ENCODE measurements at regions not wholly inside any gene's neighbourhood (a gene's known extent, or its start where the extent isn't known, plus 50 kb on each side); places are given as distances from the start of the nearest gene placed in this dataset.

DNA sequence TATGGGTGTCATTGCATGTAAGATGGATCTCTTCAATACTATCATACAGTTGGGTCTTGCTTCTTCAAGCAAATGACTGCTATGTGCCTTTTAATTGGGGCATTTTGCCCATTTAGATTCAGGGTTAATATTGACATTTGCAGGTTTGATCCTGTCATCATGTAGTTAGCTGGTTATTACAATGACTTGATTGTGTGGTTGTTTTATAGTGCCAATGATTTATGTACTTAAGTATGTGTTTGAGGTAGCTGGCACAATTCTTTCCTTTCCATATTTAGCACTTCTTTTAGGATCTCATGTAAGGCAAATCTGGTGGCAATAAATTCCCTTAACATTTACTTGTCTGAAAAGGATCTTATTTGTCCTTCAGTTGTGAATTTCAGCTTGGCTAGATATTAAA lies 267.5 kb downstream of the VGLL3 start:
- DNase-seq, result no peak

DNA sequence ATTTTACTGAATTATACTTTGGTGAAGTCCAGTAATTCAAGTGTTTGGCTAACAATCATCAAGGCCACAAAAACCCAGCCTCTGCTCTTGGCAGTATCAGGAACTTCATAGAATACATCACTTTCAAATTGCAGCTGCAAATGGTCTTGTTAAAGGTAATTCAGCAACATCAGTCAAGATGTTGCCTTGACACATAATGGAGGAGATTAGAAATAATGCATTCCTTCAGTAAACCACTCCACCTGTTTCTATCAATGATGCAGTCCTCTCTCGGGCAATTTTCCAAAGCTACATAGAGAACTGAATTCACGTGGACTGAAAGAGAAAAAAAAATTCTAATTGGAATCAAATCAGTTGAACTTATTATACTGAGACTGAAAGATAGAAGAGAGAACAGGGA lies 279.3 kb downstream of the VGLL3 start:
- DNase-seq, result no peak

DNA sequence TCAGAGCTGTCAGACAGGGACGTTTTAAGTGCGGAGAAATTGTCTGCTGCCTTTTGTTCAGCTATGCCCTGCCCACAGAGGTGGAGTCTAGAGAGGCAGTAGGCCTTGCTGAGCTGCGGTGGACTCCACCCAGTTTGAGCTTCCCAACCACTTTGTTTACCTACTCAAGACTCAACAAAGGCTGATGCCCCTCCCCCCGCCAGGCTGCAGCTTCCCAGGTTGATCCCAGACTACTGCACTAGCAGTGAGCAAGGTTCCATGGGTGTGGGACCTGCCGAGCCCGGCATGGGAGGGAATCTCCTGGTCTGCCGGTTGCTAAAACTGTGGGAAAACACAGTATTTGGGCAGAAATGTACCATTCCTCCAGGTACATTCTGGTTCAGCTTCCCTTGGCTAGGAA lies 282.1 kb downstream of the VGLL3 start:
- no peak for DNase-seq

DNA sequence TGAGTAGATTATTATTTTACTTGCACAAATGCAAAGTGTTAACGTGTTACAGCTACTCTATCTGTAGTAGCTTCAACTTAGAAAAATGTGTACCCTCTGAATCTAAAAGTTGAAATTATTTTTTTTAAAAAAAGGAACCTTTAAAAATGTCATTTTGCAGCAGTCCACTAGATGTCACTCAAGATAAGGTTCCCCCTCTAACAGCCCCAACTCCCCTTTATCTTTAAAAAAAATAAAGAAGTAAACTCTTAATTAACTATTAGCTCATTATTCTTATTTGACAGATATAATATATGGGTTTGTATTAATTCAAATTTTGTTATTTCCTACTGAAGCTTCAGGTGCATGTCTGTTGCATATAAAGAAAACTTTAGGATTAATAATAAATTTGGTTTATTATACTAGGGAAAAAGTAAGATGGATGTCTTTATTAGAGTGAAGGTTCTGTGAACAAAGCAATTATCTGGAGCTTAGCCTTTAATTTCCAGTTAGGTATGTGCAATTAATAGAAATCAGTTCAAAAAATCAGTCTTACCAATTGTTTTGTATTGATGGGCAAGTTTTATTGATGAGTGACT lies 288.5 kb downstream of the VGLL3 start:
- DNase-seq, result no peak

DNA sequence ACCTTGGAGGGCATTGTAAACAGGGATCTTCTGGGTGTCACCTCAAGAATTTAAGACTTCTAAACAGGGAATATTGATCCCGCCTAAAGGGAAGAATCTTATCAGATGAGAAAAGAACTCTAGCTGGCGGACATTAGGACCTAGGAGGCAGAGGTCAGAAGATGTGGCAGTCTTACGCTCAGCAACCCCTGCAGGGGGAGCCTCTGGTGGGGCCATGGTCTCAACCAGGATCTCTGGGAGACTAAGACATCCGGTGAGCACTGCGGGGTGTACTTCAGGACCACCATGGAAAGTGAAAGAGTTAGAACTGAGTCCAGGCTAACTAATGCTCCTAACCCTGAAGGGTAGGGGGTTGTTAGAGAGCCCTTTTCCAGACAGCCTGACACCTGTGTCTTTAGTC lies 295.2 kb downstream of the VGLL3 start:
- DNase-seq, result no peak

DNA sequence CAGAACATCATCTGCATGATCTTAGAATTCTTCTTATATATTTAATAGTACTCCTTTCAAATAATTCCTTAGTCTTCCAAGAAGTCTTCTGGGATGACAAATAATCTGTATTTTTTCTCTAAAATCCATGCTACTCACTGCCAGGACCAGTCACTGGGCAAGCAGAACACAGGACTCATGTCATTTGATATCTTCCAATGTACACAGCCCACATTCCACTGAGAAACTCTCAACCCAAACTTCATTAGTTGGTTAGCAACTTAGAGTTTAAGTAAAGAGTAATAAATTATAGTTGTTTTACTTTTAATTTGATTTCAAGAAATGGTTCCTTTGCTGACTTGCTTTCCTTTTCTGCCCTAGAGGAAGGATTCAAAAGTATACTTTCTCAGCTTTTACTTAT lies 317.0 kb downstream of the VGLL3 start:
- DNase-seq, result no peak

DNA sequence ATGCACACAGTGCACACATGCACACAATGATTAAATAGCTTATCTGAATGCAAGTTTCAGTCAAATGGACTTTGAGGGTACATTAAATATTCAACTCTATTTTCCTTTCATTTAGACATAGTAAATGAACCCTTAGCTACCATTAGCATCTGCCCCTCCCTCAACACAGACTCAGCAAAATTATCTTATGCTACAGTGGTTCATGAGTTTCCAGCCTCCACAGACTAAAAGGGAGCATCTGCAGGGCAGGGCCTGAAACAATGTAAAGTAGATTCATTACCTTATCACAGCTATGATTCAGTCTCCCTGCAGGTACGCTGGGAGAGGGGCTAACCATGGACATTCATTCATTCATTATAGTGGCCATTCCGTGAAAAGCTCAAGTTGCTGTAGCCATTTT lies 329.1 kb downstream of the VGLL3 start:
- no peak for DNase-seq

DNA sequence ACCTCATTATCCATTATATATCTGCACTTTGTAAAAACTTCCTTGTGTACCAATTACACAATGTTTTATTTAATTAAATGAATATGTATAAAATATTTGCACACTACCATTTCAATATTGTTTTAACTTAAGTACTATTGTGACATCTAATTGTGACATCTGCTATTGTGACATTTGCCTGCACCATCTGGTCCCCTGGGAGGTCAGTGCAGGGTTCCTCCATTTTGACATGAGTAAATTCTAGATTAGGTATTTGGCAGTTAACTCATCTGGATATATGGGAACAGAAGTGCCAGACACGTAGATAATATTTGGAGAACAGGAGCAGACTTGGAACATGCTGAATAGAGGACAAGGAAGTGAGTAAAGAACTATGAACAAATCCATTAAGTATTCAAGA lies 332.1 kb downstream of the VGLL3 start:
- DNase-seq, result no peak

DNA sequence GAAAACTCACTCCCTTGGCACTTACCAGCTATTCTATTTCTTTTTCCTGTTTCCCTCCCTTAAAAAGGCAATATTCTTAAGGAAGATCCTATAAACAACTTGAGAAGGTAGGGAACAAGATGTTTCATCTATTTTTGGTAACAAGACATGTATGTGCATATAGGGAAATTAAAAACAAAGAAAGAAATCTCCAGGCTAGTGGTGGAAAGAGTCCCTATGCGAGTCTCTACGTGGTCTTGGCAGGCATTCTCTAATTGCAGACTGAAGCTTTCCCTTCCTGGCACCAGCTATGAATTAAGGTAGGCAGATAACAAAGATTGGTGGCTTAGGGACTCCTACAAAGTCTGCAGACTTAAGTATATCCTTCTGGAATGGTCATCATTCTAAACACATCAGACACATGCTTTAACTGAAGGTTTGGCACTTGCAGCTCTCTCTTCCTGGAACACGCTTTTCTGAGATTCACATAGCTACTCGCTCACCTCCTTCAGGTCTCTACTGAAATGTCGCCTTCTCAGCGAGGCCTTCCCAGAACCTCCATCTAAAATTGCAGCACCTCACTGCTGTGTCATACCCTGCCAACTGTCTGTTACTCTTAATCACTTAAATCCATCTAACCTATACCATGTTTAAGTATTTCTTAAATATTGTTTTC lies 336.0 kb downstream of the VGLL3 start:
- DNase-seq, result no peak

DNA sequence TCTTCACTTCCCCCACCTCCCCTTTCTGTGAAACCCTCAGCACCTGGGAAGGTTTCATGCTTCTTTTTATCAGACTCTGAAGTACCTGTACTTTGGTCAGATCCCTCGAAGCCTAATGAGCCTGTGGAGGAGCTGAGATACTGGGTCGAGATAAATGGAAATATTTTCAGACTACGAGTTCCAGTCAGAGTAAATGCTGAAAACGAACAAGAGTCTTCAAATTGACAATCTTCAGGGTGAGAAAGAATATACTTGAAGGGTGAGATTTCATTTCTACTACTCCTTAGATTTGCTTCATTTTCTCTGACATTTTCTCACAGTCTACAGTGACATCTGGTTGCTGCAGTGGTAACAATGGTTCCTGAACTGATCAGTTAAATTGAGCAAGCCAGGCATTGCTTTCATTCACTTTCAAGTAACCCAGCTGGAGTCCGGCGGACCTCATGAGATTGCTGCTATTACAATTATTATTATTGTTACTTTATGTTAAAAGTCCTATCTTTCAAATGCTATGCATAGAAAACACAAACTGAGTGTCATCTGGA lies 337.2 kb downstream of the VGLL3 start:
- no peak for DNase-seq

DNA sequence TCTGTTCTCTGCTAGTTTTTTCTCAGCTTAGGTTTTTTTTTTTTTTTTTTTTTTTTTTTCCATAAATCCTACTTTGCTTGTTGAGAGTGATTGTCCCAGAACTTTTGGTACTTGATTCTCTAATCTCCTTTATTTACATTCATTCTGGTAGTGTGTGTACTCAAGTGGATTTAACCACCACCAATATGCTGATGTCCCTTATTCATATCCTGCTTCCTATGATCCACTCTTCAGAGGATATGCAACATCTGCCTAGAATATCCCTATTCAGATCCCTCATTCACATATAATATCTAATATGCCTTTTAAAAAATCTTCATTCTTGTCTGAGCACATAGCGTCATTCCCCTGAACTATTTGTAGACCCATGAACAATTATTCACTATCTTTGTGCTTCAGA lies 342.9 kb downstream of the VGLL3 start:
- DNase-seq, result no peak

DNA sequence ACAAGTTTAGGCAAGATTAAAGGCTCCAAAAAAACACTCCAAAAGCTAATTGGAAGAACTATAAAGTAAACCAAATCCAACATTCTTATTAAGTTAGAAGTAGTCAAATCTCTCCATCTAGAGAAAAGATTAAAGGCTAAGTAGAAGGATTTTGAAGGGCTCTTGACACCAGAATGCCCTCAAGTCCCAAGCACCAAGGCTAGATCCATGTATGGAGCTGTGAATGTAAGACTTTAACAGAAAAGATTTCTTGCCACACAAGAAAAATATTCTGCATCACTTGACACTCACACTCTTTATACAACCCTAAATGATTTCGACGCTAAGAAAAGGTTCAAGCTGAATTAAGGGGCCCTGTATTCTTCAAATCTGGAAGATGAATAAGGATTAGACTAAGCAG lies 345.2 kb downstream of the VGLL3 start:
- DNase-seq, result no peak

DNA sequence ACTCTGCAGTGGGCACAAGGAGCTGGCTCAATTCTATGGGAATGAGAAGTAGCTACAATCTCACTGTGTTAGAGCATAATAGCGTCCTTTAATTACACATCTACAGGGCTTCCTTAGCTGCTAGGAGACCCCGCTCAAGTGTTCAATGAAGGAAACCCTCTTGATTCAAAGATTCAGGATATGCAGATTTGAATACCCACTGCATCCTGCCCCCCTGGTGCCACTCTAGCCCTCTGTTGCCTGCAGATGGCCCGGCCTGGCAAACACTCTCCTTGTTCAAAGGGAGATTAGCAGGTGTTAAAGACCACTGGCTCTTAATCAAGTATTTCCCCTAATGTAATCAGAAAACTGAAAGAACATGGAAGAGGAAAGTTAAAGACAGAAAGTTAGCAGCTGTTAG lies 356.6 kb downstream of the VGLL3 start:
- DNase-seq, result no peak

DNA sequence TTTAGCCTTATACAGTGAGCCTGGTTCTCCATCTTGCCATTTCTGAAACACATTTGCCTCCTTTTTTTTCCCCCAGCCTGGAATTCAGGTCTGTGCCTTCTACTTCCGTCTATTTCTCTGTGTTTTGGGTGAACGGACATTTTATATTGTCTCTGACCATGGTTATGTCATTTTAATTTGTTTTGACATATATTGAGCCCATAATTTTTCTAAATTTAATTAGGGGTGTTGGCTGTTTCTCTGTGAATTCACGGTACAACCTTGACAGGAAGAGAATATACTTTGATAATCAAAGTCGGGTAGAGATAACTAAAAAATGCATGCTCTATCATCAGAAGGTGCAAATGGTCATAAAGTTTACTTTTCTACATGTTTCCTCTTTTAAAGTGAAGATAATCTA lies 361.4 kb downstream of the VGLL3 start:
- no peak for DNase-seq

DNA sequence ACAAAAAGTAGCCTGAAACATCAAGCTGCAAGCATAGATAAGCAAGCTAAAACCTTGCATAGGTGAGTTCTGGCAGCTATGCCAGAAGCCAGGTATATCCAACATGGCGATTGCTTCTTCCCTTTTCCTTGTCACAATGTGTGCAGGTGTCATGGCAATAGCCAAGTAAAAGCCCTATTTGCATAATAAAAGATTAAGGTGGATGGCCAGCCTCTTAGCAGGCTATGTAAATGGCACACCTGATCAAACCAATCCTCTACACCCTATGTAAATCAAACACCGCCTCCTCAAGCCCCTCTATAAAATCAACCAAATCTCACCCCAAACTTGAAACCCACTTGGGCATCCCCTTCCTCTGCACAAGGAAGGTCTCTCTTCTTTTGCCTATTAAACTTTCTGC lies 366.8 kb downstream of the VGLL3 start:
- no peak for DNase-seq

DNA sequence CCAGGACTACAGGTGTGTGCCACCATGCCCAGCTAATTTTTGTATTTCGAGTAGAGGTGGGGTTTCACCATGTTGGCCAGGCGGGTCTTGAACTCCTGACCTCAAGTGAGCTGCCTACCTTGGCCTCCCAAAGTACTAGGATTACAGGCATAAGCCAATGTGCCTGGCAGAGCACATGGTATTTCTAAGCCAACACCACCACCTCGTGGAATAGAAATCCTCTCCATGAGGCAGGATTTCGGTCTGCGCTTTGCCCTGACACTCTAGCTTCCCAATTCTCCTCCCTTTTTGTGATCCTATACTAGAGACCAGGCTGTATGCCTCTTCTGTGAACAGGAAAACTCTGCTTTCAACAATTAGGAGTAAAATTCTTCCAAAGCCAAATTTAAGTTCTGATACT lies 372.2 kb downstream of the VGLL3 start:
- no peak for DNase-seq

DNA sequence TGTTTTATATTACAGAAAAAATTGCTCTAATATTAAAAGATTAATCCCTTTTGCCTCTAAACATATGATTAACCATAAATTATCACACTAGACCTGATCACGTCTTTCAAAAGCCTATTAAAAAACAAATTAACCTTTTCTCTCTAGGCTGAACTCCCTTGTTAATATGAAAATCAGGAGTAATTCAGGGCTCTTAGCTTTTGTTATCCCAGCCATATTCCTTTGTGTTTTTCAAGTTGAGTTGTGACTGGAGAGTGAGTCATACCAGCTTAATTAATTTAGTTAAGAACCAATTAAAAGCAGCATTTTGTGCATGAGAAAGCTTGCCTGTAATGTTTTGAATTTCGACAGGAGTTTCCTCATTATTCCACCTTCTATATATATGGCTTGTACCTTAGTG lies 385.8 kb downstream of the VGLL3 start:
- DNase-seq, result no peak

DNA sequence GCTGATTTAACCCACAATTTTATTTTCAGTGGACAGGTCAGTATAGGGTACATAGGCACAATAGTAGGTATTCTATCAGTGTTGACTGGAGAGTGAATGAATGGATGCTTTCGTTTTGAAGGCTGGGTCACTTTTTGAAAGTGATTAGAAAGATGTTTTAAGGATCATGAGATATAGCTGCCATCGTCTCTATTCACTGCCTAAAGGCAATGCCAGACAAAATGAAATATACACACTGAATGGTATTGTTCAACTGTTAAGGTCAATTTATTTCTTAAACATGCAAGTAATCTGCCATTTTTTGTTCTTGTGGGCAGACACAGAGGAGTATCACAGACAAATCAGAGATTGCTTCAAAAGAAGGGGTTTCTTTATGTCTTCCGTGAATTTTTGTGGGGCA lies 395.3 kb downstream of the VGLL3 start:
- DNase-seq, result no peak

DNA sequence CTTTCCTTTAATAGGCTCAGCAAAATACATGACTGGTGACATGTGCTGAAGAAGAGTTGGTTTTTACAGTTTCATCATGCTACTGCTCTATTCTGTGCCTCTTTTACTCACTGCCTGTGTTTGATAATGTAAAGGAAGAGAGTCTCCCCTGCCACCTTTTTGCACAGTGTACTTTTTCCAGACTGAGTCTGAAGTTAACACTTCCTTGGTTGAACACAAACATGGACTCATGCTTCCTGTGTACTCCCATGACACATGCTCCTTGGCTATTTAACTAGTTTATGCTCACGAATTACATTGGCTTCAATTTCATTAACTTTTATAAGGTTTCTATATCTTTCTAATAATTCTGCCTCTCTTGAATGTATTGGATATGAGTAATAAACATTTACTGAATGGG lies 396.1 kb downstream of the VGLL3 start:
- DNase-seq, result no peak

DNA sequence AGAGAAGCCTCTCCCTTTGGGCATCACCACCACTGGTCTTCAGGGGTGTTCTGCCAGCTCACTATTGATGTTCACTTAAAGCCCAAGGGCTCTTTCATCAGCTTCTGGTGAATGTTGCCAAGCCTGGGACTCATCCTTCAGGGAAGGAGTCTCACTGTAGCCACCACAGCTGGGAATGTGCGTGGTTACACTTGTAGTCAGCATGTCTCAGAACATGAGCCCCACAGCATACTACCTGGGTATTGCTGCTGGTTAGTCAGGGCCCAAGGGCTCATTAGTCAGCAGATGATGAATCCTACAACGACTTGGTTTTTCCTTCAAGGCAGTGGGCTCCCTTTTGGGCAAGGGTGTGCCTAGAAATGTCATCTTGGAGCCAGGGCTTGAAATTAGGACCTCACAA lies 412.9 kb downstream of the VGLL3 start:
- no peak for DNase-seq

DNA sequence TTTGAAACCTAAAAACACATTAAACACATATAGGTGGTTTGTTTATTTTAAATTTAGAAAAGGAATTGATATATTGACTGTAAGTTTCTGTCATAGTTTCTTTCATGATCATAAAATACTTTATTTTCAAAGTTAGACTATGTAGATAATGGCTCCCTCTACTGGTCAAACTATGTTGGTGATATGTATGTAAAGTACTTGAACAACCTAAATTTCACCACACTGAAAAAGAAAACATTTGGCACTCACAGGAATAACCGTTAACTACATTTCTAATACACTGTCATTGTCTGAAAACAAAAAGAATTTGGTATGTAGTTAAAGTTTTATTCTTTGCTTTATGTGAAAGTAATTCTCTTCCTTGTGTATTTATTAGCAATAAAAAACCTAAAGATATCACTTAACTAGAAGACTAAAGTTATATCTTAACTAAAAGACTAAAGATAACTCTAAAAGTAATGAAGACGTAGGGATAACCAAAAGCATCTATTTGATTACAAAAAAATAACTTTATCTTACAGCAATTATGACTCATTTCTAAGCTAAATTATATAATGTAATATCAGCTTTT lies 427.5 kb downstream of the VGLL3 start:
- no peak for DNase-seq

DNA sequence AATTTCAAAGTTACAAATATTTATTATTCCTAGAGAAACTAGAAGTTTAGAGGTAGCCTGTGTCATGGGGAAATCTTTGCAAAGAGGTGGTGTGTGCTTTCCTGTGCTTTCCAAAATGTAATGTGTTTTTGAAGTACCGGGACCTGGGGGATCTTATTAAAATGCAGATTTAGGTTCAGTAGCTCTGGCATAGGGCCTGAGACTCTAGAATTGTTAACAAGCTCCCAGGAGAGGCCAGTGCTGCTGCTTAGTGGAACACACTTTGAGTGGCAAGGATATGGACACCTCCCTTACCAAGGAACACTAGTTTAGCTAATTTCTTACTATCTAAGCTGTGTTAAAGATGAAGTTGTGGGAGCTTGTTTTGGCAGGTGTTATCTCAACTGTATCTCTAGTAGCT lies 428.9 kb downstream of the VGLL3 start:
- no peak for DNase-seq

DNA sequence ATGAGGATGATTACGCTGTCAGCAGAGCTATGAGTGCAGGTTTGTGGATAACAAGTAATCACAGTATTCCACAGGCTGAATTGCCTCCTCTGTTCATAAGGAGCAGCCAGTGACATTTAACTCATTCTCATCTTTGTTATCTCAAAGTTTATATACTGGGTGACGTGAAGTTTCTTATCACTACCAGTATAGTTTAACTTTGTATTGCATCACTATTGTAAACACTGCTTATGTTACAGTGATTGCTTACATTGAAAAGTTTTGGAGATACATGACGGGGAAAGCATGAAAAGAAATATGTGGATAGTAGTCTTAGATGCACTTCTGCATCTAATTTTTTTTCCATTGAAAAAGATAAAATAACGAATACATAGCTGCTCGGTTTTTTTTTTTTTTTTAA lies 429.7 kb downstream of the VGLL3 start:
- no peak for DNase-seq

DNA sequence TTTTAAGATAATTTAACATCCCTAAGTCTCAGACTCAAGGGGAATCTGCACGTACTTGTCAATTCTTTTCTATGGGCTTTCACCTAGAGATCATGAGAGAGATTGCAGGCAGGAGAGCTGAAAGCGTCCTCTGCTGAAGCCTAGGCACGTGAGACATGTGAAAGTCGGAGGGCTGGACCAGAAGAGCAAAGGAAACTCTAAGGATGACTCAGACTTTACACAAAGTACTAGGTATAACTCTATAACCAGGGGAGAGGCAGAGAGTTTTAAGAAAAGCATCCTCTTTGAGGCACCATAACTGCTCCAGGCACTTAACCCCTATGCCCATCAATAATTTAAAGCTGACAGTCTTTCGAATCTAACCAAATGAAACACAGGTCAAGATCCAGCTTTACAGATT lies 436.6 kb downstream of the VGLL3 start:
- DNase-seq, result no peak

DNA sequence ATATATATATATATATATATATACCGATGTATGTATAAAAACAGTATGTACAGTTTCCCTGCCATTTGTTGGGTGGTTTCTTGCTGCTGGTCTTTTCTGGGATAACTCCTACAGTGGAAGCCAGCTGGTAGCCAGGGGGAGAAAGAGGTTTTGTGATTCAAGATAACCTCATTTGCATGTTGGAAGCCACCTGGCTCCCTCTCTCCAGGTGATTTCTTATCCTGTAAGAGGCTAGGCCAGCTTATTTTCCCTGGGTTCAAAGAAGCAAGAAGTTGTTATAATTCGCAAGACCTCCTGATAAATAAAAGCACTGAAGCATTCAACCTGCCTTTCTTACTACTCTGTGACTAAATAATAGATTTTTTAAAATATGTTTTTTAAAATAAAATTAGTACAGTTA lies 443.3 kb downstream of the VGLL3 start:
- DNase-seq, result no peak
